Endothelial cell of umbilical vein (primary cell): ENCODE measurements at regions not wholly inside any gene's neighbourhood (a gene's known extent, or its start where the extent isn't known, plus 50 kb on each side); places are given as distances from the start of the nearest gene placed in this dataset.

Experiments
- BruUV-seq: library from RNA; stranded (reverse); fragments of 400-500 nt; replicated peaks from 2 replicates; lab custom pipeline; 2021; lab: Mats Ljungman, UMichigan
- CTCF ChIA-PET: fragments of 300-600, 350-600 bp; sonication (Branson Sonifier 250); formaldehyde crosslinking; loops from one replicate; lab custom pipeline; 2021; ENCODE audit warnings: antibody characterized with exemption, inconsistent platforms; lab: Charles Lee
- POLR2A ChIA-PET: fragments of 300-600, 350-600 bp; sonication (Branson Sonifier 250); formaldehyde crosslinking; loops from one replicate; lab custom pipeline; 2021; ENCODE audit warnings: antibody characterized with exemption, inconsistent platforms; lab: Charles Lee
- DNase-seq: peaks from one replicate; pipeline ENCODE4 v3.0.0-alpha.2; 2011; ENCODE audit warnings: low read depth, low spot score
- FAIRE-seq: peaks from 2 replicates; lab custom pipeline; 2011; peaks lifted over from hg19 to GRCh38; lab: Jason Lieb, UNC
- H2AFZ ChIP-seq: 2 replicates; pipeline ENCODE4 v1.6.0; 2012; ENCODE audit warnings: low read depth, low read length, control low read depth, inconsistent platforms
- H3K27ac ChIP-seq: 2 replicates; pipeline ENCODE4 v1.5.1; 2011; ENCODE audit warnings: low read depth, mild to moderate bottlenecking, control low read depth, low read length, moderate library complexity; ENCODE audit not compliant: insufficient read depth
- H3K27me3 ChIP-seq, 2 experiments: 2 replicates each; pipeline versions ENCODE4 v1.6.0 to v1.6.1; 2011; ENCODE audit warnings: low read length in 2 of 2, mixed read lengths in 1 of 2; ENCODE audit not compliant: control insufficient read depth in 2 of 2, insufficient read depth in 2 of 2
- H3K36me3 ChIP-seq, 2 experiments: 2 replicates in 1 of 2; 3 replicates in 1 of 2; pipeline ENCODE4 v1.5.1; 2011; ENCODE audit warnings: low read length in 2 of 2, mild to moderate bottlenecking in 1 of 2, moderate library complexity in 1 of 2; ENCODE audit not compliant: control insufficient read depth in 2 of 2, insufficient read depth in 2 of 2; ENCODE audit errors: extremely low read depth in 1 of 2
- H3K4me1 ChIP-seq: 3 replicates; pipeline ENCODE4 v1.5.1; 2011; ENCODE audit warnings: mild to moderate bottlenecking, low read length; ENCODE audit not compliant: control insufficient read depth, insufficient read depth; ENCODE audit errors: extremely low read depth
- H3K4me2 ChIP-seq: 2 replicates; pipeline ENCODE4 v1.6.1; 2011; ENCODE audit warnings: low read length, control low read depth, mixed read lengths; ENCODE audit not compliant: insufficient read depth
- H3K4me3 ChIP-seq, 3 experiments: fragments of 200-600 bp in 1 of 3; sonication (generic), shearing (Covaris generic) in 1 of 3; replicated peaks in 1 of 3; 2 replicates each; pipeline ENCODE4 v1.5.1; 2011 to 2016; ENCODE audit warnings: control low read depth in 3 of 3, low read length in 3 of 3, mild to moderate bottlenecking in 2 of 3, inconsistent platforms in 1 of 3, low read depth in 1 of 3, moderate library complexity in 1 of 3; ENCODE audit not compliant: insufficient read depth in 1 of 3
- H3K79me2 ChIP-seq: 2 replicates; pipeline ENCODE4 v1.6.0; 2012; ENCODE audit warnings: low read length, inconsistent platforms; ENCODE audit not compliant: control insufficient read depth, insufficient read depth
- H3K9ac ChIP-seq: replicated peaks from 2 replicates; pipeline ENCODE3; 2011; ENCODE audit warnings: low read length, control low read depth; ENCODE audit not compliant: insufficient read depth; ENCODE audit errors: extremely low read depth
- H3K9me1 ChIP-seq: replicated peaks from 3 replicates; pipeline ENCODE4 v1.6.0; 2011; ENCODE audit warnings: mild to moderate bottlenecking, low read length; ENCODE audit not compliant: control insufficient read depth, insufficient read depth; ENCODE audit errors: extremely low read depth
- H3K9me3 ChIP-seq: replicated peaks from 2 replicates; pipeline ENCODE4 v1.5.1; 2012; ENCODE audit warnings: low read length, inconsistent platforms; ENCODE audit not compliant: control insufficient read depth, insufficient read depth
- H4K20me1 ChIP-seq: replicated peaks from 2 replicates; pipeline ENCODE3; 2011; ENCODE audit warnings: mild to moderate bottlenecking, low read length; ENCODE audit not compliant: control insufficient read depth, insufficient read depth; ENCODE audit errors: extremely low read depth
- CTCF ChIP-seq, 2 donors: IDR thresholded peaks; 1 replicate in 1 of 2; 2 replicates in 1 of 2; pipeline ENCODE4 v1.5.1; 2011; ENCODE audit warnings: low read length in 2 of 2, mild to moderate bottlenecking in 2 of 2, moderate library complexity in 2 of 2, control low read depth in 1 of 2, inconsistent platforms in 1 of 2, low read depth in 1 of 2; ENCODE audit not compliant: insufficient read depth in 1 of 2; ENCODE audit errors: extremely low read depth in 1 of 2
- EZH2 ChIP-seq: IDR thresholded peaks from 2 replicates; pipeline ENCODE4 v1.6.1; 2012; ENCODE audit warnings: borderline replicate concordance, low read depth, mild to moderate bottlenecking, moderate library complexity, low read length, inconsistent platforms; ENCODE audit not compliant: severe bottlenecking
- FOS ChIP-seq: IDR thresholded peaks from 2 replicates; pipeline ENCODE4 v1.6.1; 2011; ENCODE audit warnings: mild to moderate bottlenecking, low read length, moderate library complexity, borderline replicate concordance; ENCODE audit not compliant: insufficient read depth
- GATA2 ChIP-seq: IDR thresholded peaks from 2 replicates; pipeline ENCODE4 v1.7.0; 2011; ENCODE audit warnings: low read depth, mild to moderate bottlenecking, moderate library complexity, mixed read lengths, low read length; ENCODE audit not compliant: insufficient read length, insufficient read depth
- JUN ChIP-seq: IDR thresholded peaks from 2 replicates; pipeline ENCODE4 v1.6.1; 2011; ENCODE audit warnings: borderline replicate concordance, low read depth; ENCODE audit not compliant: insufficient read length, insufficient read depth
- MAX ChIP-seq: IDR thresholded peaks from 2 replicates; pipeline ENCODE4 v1.6.1; 2011; ENCODE audit not compliant: insufficient read depth, insufficient read length
- MYC ChIP-seq: IDR thresholded peaks from one replicate; pipeline ENCODE4 v1.6.1; 2011; ENCODE audit warnings: mild to moderate bottlenecking, low read depth, low read length
- POLR2A ChIP-seq: IDR thresholded peaks from 2 replicates; pipeline ENCODE4 v1.6.1; 2012; ENCODE audit warnings: low read depth, mild to moderate bottlenecking, control low read depth, low read length
- POLR2AphosphoS5 ChIP-seq: IDR thresholded peaks from 2 replicates; pipeline ENCODE4 v1.6.1; 2012; ENCODE audit warnings: low read depth, mild to moderate bottlenecking, control low read depth, low read length, moderate library complexity; ENCODE audit not compliant: insufficient read depth
- dilution Hi-C: fragments of 300-500 bp; cut with MboI; formaldehyde crosslinking; loops from one replicate; pipeline ENCODE4 v1.15.0; 2019; ENCODE audit warnings: low sequenced_read_pairs; ENCODE audit not compliant: extremely low pct_ligation_motif_present
- intact Hi-C: fragments of 100-400 bp; cut with micrococcal nuclease; formaldehyde crosslinking; loops from one replicate; pipeline ENCODE4 v1.10.0; 2022

GRCh38 chr3:104831071-104831470 is 535.6 kb upstream of the ALCAM start:
- Histone ChIP-seq H3K27me3 (no peaks in the 10 kb centered on the region), H4K20me1 (no peaks in the 10 kb centered on the region), H3K9me1 (peaks cover 2% of the 10 kb centered on the region), H3K4me2 (no peak overlapping the region), H3K4me1 (no peaks in the 10 kb centered on the region), H3K9ac (no peak overlapping the region), H3K9me3 (no peaks in the 10 kb centered on the region), H3K36me3 (no peaks in the 10 kb centered on the region), H2AFZ (no peak overlapping the region), H3K79me2 (no peaks in the 10 kb centered on the region), H3K27ac (no peak overlapping the region), H3K4me3 (no peak overlapping the region)
- no peak for DNase-seq
- no TSS peak for BruUV-seq
- dilution Hi-C loops = no loop called here
- no peak for TF ChIP-seq MAX
- TF ChIP-seq CTCF (IDR thresholded peaks at IDR 0.05; ENCODE audit: extremely low read depth in 1 of 2, insufficient read depth in 1 of 2, low read depth in 1 of 2, low read length in 2 of 2) = no peak
- TF ChIP-seq POLR2AphosphoS5 = no peak
- TF ChIP-seq GATA2 = no peak
- no peak for TF ChIP-seq FOS
- intact Hi-C loops = no loop called here
- FAIRE-seq = no peak
- POLR2A ChIA-PET = no interaction called here
- CTCF ChIA-PET = no interaction called here

- no peak overlapping the region for H2AFZ ChIP-seq
- CTCF ChIA-PET = no interaction called here
Observed at GRCh38 chr3:104832530-104832929, 534.2 kb upstream of the ALCAM start.

More at GRCh38 chr3:104832530-104832929, 534.2 kb upstream of the ALCAM start:
- Histone ChIP-seq H3K9me3 (no peaks in the 10 kb centered on the region), H3K79me2 (no peaks in the 10 kb centered on the region), H3K36me3 (no peaks in the 10 kb centered on the region), H3K27me3 (no peaks in the 10 kb centered on the region), H3K4me2 (no peak overlapping the region), H3K4me1 (no peaks in the 10 kb centered on the region), H3K9ac (no peak overlapping the region), H3K9me1 (peaks cover 2% of the 10 kb centered on the region), H4K20me1 (no peaks in the 10 kb centered on the region), H3K4me3 (no peak overlapping the region), H3K27ac (no peak overlapping the region)
- no TSS peak for BruUV-seq
- no peak for FAIRE-seq
- TF ChIP-seq POLR2A = no peak
- TF ChIP-seq GATA2 = no peak
- TF ChIP-seq JUN = no peak
- TF ChIP-seq MAX = no peak
- TF ChIP-seq CTCF (IDR thresholded peaks at IDR 0.05; ENCODE audit: extremely low read depth in 1 of 2, insufficient read depth in 1 of 2, low read depth in 1 of 2, low read length in 2 of 2) = no peak
- no peak for TF ChIP-seq EZH2
- TF ChIP-seq FOS = no peak
- no peak for TF ChIP-seq MYC
- no peak for TF ChIP-seq POLR2AphosphoS5
- dilution Hi-C loops (no loop called here), intact Hi-C loops (no loop called here)
- POLR2A ChIA-PET = no interaction called here
- no peak for DNase-seq
